Nephron (organoid): ENCODE measurements at regions not wholly inside any gene's neighbourhood (a gene's known extent, or its start where the extent isn't known, plus 50 kb on each side); places are given as distances from the start of the nearest gene placed in this dataset.

Experiments
- H3K27ac Mint-ChIP-seq, 3 experiments: 2 replicates each; pipeline ENCODE4 v1.8.0; 2020; ENCODE audit warnings: mixed read lengths in 3 of 3, mild to moderate bottlenecking in 2 of 3, moderate library complexity in 1 of 3
- H3K27me3 Mint-ChIP-seq: 2 replicates; pipeline ENCODE4 v1.8.0; 2021; ENCODE audit warnings: low read depth, mild to moderate bottlenecking, moderate library complexity, mixed read lengths
- H3K36me3 Mint-ChIP-seq: 2 replicates; pipeline ENCODE4 v1.8.0; 2020; ENCODE audit warnings: low read depth, mixed read lengths
- H3K4me1 Mint-ChIP-seq: 2 replicates; pipeline ENCODE4 v1.8.0; 2020; ENCODE audit warnings: mixed read lengths
- H3K4me3 Mint-ChIP-seq, 3 experiments: 2 replicates each; pipeline ENCODE4 v1.8.0; 2020; ENCODE audit warnings: mild to moderate bottlenecking in 3 of 3, mixed read lengths in 3 of 3, moderate library complexity in 2 of 3
- H3K9me3 Mint-ChIP-seq: 2 replicates; pipeline ENCODE4 v1.8.0; 2020; ENCODE audit warnings: mixed read lengths
- CTCF ChIP-seq, 3 experiments: fragments of 200-600 bp; sonication (generic); IDR thresholded peaks; one replicate each; pipeline ENCODE4 v1.5.0; 2021; ENCODE audit warnings: antibody characterized with exemption in 3 of 3; ENCODE audit not compliant: unreplicated experiment in 3 of 3

GRCh38 chr17:33688771-33689170 is 395.7 kb upstream of the ASIC2 start:
- no peak overlapping the region for H3K27ac Mint-ChIP-seq
- H3K27me3 Mint-ChIP-seq = peaks cover 23% of the 10 kb centered on the region
- no peak for TF ChIP-seq CTCF (IDR thresholded peaks at IDR 0.05; ENCODE audit: unreplicated experiment in 3 of 3)
- H3K4me3 Mint-ChIP-seq = no peak overlapping the region
- H3K4me1 Mint-ChIP-seq = peaks cover 5% of the 10 kb centered on the region
- H3K9me3 Mint-ChIP-seq = no peaks in the 10 kb centered on the region
- H3K36me3 Mint-ChIP-seq = no peaks in the 10 kb centered on the region

DNA sequence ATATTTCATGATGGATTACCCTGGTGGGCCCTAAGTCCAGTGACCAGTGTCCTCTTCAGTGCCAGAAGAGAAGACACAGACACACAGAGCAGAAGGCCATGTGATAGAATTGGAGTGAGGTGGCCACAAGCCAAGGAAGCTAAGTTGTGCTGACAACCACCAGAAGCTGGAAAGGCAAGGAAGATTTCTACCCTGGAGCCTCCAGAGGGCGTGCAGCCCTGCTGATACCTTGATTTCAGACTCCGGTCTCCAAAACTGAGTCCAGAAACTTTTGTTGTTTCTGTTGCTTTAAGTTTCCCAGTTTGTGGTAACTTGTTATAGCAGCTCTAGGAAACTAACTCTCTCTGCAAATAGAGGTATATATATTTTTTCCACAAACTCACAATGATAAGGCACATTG is 396.6 kb upstream of the ASIC2 start:
- Mint-ChIP-seq H3K4me3 (no peak overlapping the region), H3K36me3 (no peaks in the 10 kb centered on the region), H3K9me3 (no peaks in the 10 kb centered on the region), H3K4me1 (peaks cover 5% of the 10 kb centered on the region), H3K27me3 (peaks cover 31% of the 10 kb centered on the region), H3K27ac (no peak overlapping the region)
- no peak for TF ChIP-seq CTCF (IDR thresholded peaks at IDR 0.05; ENCODE audit: unreplicated experiment in 3 of 3)

DNA sequence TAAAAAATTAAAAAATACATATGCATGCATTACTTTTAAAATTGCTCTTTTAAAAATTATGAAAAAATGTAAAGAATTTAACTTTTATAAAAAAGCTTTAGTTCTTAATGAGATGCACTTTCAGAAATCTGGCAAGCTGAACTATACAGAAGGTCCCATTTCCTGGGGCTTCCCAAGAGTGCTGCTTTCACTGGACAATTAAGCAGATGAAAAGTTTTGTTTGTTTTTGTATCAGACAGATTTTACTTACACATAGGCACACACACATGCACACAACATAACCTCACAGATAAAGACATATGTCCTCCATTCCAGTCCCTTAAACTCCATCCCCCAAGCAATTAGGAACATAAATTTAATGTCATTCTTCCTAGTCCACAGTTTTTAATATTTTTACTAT is 402.3 kb upstream of the ASIC2 start:
- no peak for TF ChIP-seq CTCF (IDR thresholded peaks at IDR 0.05; ENCODE audit: unreplicated experiment in 3 of 3)
- no peak overlapping the region for H3K4me3 Mint-ChIP-seq
- no peaks in the 10 kb centered on the region for H3K4me1 Mint-ChIP-seq
- H3K9me3 Mint-ChIP-seq = no peaks in the 10 kb centered on the region
- H3K27ac Mint-ChIP-seq = no peak overlapping the region
- no peaks in the 10 kb centered on the region for H3K36me3 Mint-ChIP-seq
- peaks cover 33% of the 10 kb centered on the region for H3K27me3 Mint-ChIP-seq

GRCh38 chr17:33696102-33696501 is 403.0 kb upstream of the ASIC2 start:
- H3K27ac Mint-ChIP-seq = no peak overlapping the region
- no peaks in the 10 kb centered on the region for H3K36me3 Mint-ChIP-seq

DNA sequence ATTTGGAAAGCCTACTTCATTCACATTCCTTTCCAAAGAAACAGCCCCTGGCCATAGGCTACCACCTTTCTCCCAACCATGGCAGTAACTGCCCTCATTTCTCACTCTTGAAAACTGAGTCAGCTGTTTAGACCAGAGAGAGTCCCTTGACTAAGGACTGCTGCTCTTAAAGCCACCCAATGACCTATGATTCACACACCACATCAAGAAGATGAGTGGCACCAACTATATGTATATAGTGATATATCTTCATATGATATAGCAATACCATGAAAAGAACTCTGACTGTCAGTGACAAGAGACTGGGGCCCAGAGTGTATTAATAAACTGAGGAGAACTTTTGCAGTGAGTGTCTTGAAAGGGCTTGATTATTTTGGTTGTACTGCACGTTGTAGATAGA is 404.5 kb upstream of the ASIC2 start:
- TF ChIP-seq CTCF (IDR thresholded peaks at IDR 0.05; ENCODE audit: unreplicated experiment in 3 of 3) = no peak

More at GRCh38 chr17:33696102-33696501, 403.0 kb upstream of the ASIC2 start:
- Mint-ChIP-seq H3K4me1 (no peaks in the 10 kb centered on the region), H3K27me3 (peaks cover 39% of the 10 kb centered on the region), H3K4me3 (no peak overlapping the region), H3K9me3 (no peaks in the 10 kb centered on the region)
- TF ChIP-seq CTCF (IDR thresholded peaks at IDR 0.05; ENCODE audit: unreplicated experiment in 3 of 3) = no peak

GRCh38 chr17:33701910-33702309 is 408.8 kb upstream of the ASIC2 start:
- no peak overlapping the region for H3K27ac Mint-ChIP-seq
- TF ChIP-seq CTCF (IDR thresholded peaks at IDR 0.05; ENCODE audit: unreplicated experiment in 3 of 3) = no peak
- H3K9me3 Mint-ChIP-seq = peaks cover 2% of the 10 kb centered on the region
- H3K27me3 Mint-ChIP-seq = peaks cover 36% of the 10 kb centered on the region
- H3K36me3 Mint-ChIP-seq = no peaks in the 10 kb centered on the region
- H3K4me3 Mint-ChIP-seq = no peak overlapping the region
- no peaks in the 10 kb centered on the region for H3K4me1 Mint-ChIP-seq

More for the DNA sequence above, 404.5 kb upstream of the ASIC2 start:
- no peaks in the 10 kb centered on the region for H3K9me3 Mint-ChIP-seq
- no peak overlapping the region for H3K4me3 Mint-ChIP-seq
- no peaks in the 10 kb centered on the region for H3K36me3 Mint-ChIP-seq
- H3K27me3 Mint-ChIP-seq = peaks cover 39% of the 10 kb centered on the region
- H3K27ac Mint-ChIP-seq = no peak overlapping the region
- H3K4me1 Mint-ChIP-seq = no peaks in the 10 kb centered on the region
